ENCODE measurements at regions not wholly inside any gene's neighbourhood (a gene's known extent, or its start where the extent isn't known, plus 50 kb on each side); places are given as distances from the start of the nearest gene placed in this dataset.

DNA sequence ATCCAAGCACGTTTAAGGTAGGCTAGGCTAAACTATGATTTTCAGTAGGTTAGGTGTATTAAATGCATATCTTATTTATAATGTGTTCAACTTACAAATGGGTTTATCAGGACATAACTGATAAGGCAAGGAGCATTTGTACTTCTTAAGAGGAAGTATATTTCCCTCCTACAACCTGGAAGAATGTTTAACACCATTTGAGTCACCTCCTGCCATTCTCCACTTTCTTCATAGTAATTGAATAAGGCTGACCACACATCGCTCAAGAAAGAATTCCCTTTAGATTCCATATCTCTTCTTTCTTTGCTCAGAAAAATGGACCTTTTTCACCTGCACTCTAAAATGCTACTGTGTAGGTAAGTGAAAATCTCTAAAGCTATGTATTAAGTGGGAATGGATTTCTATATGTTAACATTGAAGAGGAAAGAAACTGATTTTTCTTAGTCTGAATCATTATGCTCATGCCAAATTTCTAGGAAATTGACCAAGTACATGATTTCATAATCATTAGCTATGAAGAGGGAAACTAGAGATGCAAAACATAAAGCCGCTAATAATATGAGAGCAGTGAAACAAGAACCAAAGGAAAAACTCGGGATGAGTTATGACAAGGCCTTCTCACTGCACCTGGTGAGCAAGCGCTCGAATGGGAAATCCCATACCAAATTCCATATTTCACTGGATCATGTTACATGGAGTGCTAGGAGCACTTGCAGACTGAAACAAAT is 210.4 kb downstream of the ALDH8A1 start:
- DNase-seq (ENCODE audit: low read depth) = no peak

DNA sequence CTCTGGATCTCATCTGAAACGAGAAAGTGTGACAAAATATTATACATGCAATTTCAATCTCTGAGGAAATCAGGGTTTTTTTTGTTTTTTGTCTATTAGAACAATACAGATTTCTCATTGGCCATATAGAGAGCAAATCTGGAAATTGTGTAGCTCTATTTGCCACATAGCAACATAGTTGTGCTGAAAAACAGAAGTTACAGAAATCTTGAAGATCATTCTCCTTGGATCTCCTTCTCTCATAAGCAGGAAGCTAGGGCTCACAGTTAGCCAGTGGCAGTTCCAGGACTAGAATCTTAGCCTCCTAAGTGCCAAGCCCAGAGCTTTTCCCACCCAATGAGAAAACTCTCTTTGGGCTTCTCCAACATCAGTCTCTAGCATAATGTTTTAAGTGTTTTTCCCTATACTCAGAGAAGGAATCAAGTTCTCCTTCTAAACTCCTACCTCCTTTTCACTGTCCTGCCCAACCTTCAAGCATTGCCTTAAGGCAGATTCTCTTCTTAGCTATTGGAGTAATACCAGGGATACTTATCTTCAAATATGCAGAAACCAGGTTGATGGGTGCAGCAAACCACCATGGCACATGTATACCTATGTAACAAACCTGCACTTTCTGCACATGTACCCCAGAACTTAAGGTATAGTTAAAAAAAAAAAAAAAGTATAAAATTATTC is 211.6 kb downstream of the ALDH8A1 start:
- no peak for DNase-seq (ENCODE audit: low read depth)

DNA sequence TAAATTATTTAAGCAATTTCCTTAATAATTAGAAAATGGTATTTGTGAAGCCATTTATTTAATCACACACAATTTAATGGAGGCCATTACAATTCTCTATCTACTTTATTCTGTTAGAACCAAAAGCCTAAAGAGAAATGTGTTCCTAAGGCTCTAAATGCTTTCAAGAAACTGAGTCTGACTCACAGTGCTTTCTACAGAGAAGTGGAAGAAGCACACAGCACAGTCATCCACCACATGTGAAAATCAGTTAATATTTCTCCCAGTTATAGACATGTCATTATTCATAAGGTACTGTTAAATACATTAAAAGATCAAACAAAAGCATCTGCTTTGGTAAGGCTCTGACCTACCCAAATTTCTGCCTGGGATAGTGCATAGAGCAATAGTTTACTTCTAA is 214.4 kb downstream of the ALDH8A1 start:
- no peak for DNase-seq (ENCODE audit: low read depth)

DNA sequence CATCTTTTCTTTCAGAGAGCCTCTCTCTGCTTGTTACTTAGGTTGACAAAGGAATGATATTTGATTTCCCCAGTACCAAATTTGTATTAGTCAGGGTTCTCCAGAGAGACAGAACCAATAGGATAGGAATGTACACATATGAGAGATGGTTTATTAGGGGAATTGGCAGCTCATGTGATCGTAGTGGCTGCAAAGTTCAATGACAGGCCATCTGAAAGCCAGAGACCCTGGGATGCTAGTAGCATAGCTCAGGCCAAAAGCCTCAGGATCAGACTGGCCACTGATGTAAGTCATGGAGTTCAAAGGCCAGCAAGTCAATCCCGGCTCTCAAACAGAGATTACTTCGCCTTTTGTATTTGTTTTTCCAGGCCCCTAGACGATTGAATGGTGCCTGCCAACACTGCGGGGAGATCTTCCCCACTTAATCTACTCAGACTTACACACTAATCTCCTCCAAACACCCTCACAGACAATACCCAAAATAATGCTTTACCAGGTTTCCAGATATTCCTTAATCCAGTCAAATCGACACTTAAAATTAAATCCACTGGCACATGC is 215.5 kb downstream of the ALDH8A1 start:
- DNase-seq (ENCODE audit: low read depth) = no peak

DNA sequence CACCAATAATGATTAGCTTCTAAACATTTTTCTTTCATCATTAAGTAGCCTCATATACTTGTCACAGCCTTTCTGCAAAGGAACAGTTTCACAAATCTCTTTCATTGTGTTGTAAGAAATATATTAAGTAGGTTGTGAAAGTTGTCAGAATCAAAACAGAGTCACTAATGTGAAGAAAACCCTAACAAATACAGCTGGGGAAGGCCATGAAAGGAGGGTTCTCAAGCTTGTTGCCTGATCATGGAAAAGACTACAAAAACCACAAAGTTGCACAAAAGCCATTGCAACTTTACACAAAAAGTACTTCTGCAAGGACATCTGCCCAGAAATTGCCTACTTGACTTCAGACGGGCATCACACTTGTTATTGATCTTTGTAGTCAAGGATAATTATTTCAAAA is 216.1 kb downstream of the ALDH8A1 start:
- no peak for DNase-seq (ENCODE audit: low read depth)

DNA sequence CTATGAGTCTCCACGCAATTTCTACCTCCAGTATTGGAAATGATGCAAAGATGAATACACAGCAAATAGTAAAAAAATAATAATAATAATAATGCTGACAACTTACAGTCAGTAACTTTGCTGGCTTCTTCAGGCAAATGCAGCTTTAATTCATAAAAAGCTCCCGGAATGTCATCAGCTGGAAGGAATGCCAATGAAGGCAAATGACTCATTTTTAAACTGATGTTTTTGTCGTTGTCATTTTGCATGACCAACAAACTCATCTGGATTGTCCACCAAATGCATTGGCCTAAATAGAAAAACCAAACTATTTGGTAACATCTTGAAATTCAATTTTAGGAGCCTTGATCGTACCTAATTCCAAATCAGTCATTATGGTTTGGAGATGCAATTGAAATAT is 217.1 kb downstream of the ALDH8A1 start:
- no peak for DNase-seq (ENCODE audit: low read depth)

DNA sequence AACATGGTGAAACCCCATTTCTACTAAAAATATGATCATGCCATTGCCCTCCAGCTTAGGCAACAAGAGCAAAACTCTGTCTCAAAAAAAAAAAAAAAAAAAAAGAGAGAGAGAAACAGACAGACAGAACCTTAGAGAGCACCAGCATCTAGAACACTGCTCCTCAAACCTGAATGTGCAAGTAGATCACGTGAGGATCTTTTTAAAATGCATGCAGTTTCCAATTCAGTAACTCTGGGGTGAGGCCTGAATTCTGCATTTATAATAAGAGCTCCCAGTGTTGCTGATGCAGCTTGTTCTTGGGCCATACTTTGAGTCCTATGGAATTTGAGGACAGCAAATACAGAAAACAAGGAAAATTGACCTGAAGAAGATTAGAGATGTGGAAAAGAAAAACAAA is 218.3 kb downstream of the ALDH8A1 start:
- DNase-seq (ENCODE audit: low read depth) = no peak

DNA sequence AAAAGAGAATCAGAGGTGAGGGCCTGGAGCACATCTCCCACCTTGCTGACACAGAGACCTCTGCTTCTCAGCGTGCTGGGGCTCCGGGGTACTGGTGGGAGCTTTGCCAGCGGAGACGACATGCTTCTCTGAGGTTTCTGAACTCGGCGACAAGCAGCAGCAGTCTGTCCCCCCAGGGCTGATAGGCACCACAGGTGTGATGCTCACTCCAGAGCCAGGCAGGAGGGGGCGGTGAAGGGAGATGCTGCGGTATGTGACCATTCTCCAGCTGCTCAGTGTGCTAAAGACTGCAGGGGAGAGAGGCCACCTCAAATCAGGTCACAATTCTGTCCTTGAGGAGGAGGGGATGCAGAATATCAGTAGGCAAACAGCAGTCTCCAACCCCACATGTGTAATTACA is 219.9 kb downstream of the ALDH8A1 start:
- no peak for DNase-seq (ENCODE audit: low read depth)

DNA sequence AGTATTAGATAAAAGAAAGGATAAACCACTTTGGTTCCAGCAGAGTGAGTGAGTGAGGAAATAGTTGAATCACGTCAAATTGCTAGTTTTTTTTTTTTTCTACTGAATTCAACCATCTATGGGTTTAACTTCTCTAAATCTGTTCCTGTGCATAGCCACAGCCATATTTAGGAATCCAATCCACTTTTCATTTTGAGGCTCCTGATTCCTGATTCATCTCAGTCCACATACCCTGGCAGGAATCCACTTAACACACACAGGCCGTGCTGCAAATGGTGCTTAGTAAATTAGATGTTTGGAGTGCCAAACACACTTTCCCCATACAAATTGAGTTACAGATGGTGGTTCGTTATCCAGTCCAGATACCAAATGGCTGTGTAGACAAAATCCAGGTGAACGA is 220.3 kb downstream of the ALDH8A1 start:
- no peak for DNase-seq (ENCODE audit: low read depth)

DNA sequence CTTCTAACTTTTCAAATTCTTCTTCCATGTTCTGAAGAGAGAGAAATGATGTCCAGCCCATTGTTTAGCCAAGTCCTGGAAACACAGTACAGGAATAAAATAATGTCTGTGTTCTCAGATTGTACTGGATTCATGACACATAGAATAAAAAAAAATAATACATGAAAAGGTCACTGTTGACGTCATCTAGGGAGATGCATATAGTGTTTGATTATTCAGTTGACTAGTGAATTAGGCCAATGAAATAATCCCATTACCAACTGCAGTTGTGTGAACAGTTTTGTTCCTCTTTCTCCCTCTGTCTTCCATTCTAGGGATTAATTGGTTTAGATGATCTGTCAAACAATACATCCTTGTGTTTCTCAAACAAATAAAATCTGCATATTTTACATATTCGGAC is 222.8 kb downstream of the ALDH8A1 start:
- no peak for DNase-seq (ENCODE audit: low read depth)

DNA sequence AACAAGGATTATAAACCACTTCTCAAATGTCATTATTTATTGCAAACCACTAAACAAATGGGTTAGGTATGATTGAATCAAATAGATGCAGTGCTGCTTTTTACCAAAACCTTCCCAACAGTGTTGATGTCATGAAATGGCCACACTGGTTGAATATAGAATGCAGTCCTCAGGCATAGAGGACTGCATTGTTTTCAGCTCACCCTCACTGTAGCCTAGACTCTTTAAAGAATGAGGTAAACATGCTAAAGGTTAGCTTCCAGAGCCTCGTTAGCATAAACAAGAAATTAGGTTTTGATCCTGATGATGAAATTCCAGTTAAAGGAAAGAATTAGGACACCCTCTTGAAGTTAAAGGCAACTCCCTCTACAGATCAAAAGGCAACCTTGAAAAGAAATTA is 224.3 kb downstream of the ALDH8A1 start:
- DNase-seq (ENCODE audit: low read depth) = no peak

DNA sequence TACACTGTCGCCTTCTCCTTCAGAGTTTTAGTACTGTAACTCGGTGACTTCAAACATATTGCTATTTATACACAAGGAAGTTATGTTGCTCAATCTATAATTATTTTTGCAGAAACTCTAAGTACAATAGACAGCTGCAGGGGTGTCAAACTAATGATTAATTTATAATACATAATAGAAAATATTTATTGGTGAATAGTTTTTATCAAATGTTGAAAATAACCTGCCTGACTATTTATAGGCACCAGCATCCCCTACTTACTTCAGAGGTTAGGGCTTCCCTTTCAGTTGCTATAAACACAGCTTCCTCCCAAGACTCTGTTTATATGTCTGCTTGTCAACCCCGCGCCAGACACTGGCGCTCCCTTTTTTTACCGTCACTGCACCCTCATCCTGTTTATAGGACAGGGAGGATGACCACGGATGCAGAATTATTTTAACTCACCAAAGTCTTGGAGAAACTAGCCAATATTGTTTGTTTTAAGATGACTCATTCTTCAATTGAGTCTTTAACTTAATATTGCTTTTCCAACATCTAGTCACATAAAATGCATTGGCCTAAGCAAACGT is 225.0 kb downstream of the ALDH8A1 start:
- no peak for DNase-seq (ENCODE audit: low read depth)

DNA sequence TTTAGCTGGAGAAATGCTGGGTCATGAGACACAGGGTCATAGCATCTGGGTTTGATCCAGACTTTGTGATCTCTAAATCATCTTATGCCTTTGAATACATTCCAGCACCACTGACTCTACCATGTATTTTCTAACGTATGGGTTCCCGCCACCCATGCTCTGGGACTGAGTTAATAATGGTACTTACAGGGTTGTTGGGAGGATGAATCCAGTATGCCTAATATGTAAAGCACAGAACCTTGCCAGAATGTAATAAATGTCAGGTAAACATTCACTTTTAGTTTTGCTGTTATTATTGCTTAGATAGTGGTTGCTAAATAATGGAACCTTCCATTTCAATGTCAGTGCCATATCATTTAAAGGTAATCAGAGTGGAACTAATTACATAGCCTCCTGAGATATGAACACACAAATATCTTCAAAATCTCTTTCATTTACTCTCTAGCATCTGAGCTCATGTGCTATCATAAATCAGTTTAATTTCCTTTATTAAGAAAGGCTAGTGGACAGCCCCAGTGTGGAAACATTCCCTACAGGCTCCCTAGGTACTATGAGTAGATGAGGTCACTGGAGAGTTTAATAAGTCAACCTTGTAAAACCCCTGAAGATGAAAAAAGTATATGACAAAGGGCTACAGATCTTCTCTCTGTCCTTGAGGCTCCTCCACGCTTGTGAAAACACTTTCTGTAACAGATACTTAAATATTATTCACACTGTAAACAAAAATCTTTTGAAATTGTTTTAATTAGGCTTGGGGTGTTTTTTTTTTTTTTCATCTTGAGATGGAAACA is 226.6 kb downstream of the ALDH8A1 start:
- DNase-seq (ENCODE audit: low read depth) = no peak

DNA sequence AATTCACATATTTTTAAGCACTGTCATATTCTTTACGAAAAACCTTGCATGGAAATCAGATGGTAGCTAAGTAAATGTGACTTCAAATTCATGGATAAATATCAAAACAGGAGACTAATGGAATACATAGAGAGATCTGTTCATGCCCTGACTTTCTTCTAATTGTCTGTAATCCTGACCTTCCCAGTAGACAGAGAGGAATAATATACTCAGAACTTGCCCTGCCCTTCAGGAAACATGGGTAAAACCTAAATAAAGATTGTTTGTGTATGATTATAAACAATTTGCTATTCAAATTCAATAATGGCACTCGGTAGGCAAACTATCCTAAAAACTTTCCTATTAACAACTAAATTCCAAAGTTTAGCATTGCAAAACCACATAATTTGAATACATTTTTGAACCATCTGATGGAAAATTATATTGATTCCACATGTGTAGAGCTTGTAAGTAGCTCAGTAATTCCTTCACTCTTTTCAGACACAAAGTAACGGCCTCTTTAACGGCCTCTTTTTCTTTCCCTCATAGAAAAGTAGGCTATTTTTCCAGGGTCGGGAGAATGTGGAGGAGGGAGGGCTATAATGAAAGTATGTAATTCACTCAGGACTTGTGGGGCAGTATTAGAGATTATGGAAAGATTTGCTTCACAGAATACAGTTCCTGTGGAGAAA is 227.6 kb downstream of the ALDH8A1 start:
- no peak for DNase-seq (ENCODE audit: low read depth)

DNA sequence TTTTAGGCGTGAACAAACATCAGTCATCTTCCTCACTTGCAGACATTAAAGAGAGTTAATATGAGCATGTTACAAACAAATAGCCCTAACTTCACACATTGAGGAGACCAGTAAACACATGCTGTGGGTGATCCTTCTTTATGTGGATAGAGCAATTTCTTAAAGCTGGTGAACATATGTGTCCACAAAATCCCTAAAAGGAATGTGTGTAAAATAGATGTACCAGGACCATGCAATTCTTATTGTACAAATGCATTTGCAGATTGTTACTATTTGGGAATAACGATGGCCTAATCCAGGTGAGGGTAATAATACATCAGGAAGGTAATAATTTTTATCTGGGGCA is 228.9 kb downstream of the ALDH8A1 start:
- DNase-seq (ENCODE audit: low read depth) = no peak

DNA sequence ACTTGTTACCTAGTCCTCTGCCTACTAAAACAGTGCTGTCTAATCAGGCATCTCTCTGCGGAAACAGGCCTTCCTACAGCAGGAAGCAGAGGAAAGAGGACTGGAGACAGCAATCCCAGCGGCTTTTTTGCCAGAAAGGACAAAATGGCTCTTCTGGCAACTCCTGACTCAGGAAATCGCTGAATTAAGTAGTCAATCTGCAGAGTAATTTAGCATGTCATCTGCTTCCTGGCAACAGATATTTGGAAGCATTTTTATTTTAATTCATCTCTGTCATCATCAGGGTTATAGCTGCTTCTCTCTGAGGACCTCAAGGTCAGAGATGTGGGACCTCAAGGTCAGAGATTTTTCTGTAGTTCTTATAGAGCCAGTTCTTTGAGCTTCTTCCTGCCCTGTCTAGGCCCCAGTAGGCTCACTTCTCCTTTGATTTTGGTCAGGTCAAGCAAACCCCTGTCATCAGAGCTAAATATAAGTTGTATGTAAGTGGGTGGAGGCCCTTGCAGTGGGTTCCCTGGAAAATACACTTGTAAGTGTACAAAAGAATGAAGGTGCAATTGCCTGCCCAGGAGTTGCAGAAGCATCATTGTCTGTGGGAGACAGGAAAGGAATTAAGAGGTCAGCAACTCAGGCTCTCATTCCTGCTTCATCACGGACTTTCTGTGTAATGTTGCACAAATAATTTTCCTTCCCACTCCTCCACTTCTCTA is 229.4 kb downstream of the ALDH8A1 start:
- no peak for DNase-seq (ENCODE audit: low read depth)

DNA sequence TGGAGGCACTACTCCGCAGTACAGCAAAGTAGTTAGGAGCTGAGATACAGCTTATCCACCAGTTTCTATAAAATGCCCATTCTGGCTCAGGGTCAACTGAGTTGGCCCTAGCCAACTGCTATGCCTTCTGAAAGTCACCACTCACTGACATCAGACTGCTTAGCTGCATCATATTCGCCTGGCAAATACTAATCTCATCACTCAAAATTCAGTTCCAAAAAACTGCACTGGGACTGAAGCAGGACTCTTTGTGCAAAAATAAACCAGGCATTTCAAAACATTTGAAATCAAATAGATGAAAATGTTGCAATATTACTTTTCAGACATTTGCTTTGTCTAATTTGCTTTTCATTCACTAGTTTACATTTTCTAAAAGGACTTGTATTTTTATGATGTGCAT is 230.0 kb downstream of the ALDH8A1 start:
- DNase-seq (ENCODE audit: low read depth) = no peak

DNA sequence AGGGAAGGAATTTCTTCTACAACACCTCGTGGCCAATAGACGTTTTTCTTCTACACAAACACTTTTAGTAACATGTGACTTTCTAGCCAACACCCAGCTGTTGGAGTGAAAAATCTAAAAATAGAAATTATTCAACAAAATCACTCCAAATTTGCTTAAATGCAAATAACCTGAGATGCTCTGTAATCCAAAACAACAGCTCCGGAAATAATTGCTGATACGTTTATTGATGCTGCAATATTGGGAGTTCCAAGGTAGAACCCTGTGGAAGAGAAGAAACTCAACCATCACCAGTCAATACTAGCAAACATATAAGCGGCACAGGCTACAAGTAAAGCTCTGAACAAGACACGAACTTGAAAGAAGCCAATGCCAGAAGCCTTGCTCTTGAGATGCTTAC is 230.6 kb downstream of the ALDH8A1 start:
- no peak for DNase-seq (ENCODE audit: low read depth)

DNA sequence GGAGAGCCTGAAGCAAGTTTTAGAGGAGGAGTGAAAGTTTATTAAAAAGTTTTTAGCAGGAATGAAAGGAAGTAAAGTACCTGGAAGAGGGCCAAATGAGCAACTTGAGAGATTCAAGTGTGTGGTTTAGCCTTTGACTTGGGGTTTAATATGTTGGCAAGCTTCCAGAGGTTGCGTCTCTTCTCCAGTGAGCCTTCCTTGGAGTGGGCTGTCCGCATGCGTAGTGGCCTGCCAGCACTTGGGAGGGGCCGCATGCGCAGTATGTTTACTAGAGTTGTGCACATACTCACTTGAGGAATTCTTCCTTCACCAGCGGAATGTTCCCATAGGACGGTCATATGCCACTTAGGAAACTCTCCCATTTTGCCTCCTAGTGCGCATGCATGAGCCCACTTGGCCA is 235.2 kb downstream of the ALDH8A1 start:
- no peak for DNase-seq (ENCODE audit: low read depth)

DNA sequence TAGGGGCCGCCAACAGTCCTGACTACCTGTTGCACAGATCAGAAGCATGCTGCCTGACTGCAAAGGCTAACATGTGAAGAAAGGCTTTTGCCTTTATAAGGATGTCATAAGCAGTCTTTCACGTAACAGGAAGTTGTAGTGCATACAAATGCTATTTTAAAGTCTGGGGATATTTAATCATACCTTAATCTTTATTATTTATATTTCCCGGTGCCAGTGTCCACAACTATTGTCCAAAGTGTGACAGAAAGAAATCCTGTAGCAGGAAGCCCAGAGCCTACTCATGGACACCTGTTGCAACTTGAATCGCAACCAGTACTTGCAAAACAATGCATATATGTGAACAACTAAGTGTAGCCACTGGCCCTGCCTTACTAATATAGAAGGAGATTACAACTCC is 235.8 kb downstream of the ALDH8A1 start:
- DNase-seq (ENCODE audit: low read depth) = no peak

DNA sequence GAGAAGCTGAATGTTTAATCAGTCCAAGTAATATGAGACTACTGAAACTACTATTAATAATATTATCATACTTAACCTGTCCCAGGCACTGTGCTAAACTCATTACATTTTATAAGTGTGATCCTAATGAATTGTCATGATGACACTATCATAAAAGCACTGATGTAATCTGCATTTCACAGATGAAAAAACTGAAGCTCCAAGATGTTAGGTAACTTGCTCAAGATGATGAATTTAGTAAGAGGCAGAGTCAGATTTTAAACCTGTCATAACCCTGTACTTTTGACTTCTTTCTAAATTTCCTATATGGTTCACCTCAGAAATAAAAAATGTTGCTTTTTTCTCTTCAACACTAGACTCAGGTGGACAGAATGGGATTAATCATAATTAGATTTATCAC is 237.6 kb downstream of the ALDH8A1 start:
- DNase-seq (ENCODE audit: low read depth) = no peak

DNA sequence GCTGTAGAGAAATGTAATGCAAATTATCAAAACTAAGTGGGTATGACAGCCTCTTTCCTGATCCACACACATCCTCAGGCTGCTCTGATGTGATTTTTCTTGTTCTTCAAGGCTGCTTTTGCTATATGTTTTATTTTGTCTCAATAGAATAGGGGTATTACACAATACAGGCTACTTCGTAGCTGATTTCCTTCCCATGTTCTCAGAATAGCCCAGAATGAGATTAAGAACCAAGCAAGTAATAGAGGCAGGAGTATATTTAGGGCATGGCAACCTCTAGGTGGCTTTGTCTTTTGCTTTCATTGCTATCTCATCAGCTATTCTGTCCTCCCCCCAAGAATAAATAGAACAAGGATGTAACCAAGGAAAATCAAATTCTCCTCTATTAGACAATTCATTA is 241.8 kb downstream of the ALDH8A1 start:
- DNase-seq (ENCODE audit: low read depth) = no peak

All from activated T-cell treated with anti-CD3 and anti-CD28 coated beads for 48 hours (primary cell).